HG03196 (cell line): ENCODE measurements at regions not wholly inside any gene's neighbourhood (a gene's known extent, or its start where the extent isn't known, plus 50 kb on each side); places are given as distances from the start of the nearest gene placed in this dataset.
"Not testable (repeated sequence)": the region's sequence is repeated elsewhere in the genome, so short reads cannot be mapped to it uniquely, and the experiment has no call there.

Experiments used
- ATAC-seq: cut with Tn5 transposase; IDR thresholded peaks from one replicate; pipeline ENCODE4 v1.9.1; 2021; ENCODE audit not compliant: unreplicated experiment

DNA sequence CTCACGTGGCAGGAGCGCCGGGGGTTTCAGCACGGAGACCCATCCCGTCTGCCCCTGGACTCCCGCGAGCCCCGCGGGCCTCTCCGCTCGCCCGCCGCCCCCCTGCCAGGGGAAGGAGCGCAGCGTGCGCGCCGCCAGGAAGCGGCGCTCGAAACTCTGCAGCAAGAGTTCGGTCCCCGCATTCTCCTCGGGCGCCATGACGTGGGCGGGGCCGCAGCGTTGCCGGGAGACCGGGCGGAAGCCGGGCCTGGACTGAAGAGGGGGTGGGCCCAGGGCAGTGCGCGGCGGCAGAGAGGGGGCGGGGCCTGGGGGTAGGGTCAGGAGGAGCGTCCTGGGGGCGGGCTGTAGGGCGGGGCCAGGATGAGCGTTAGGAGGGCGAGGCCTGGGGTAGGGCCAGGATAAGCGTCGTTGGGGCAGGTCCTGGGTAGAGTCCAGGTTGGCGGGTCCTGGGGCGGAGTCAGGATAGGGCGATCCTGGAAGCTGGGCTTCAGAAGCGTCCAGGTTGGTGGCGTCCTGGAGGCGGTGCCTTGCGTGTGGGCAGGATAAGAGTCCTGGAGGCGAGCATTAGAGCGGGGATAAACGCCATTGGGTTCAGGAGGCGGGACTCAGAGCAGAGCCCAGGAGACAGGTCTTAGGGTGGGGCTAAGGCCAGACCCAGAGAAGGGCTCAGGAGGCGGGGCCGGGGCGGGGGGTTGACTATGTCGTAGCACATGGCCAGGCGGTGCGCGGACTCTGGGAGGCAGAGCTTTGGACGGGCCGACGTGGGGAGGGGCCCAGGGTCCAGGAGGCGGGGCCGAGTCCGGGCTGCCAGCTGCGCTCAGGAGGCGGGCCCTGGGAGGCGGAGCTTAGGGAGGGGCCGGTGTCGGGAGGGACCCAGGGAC is 229.0 kb upstream of the FRG2C start:
- peak; percentile 100 for ATAC-seq

DNA sequence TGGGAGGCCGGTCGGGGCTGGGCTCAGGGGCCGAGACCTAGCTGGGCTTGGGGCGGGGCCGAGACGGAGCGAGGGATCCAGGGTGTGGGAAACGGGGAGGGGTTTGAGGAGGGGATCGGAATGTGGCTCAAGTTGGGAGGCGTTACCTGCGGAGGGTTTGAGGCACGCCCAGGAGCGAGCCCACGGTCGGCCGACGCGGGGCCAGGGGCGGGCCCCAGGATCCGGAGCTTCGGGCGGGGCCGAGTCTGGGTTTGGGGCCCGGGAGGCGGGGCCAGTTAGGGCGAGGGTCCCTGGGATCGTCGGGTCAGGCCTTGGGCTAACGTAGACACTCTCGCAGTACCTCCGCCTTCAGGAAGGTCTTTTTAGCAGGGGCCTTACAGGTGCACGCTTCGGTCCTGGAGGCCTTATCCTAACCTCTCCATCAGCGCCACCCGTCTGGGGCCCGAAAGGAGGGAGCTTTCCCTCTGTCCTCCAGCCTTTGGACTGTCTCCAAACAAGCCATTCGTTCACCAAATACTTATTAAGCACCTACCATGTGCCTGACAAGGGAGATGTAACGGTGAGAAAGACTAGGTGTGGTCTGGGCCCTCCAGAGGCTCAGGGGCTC is 228.2 kb upstream of the FRG2C start:
- not testable (repeated sequence) for ATAC-seq

DNA sequence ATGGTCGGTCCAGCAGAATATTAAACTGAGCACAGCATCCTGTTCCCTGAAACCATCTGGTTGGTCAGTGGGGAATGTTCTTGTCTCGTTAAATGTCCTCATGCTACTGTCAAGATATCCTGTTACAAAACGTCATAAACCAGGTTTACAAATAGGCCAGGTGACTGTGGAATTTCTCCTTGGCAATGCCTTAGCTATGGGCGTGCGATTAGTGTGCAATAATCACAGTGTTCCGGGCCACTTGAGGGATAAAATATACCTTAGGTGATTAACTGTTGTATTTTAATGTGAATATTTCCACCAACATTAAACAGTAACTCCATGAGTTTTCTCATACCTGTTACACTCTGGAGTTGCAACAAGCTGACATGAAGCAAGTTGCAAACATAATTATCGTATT is 223.1 kb upstream of the FRG2C start:
- not testable (repeated sequence) for ATAC-seq

DNA sequence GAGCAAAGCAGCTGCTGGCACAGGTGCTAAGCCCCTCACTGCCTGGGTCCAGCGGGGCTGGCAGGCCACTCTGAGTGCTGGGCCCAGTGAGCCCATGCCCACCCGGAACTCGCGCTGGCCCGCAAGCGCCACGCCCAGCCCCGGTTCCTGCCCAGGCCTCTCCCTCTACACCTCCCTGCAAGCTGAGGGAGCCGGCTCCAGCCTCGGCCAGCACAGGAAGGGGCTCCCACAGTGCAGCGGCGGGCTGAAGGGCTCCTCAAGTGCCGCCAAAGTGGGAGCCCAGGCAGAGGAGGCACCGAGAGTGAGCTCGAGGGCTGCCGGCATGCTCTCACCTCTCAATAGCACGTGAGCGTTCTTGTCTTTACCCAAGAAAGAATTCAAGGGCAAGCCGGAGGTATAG is 219.5 kb upstream of the FRG2C start:
- ATAC-seq, result not testable (repeated sequence)

DNA sequence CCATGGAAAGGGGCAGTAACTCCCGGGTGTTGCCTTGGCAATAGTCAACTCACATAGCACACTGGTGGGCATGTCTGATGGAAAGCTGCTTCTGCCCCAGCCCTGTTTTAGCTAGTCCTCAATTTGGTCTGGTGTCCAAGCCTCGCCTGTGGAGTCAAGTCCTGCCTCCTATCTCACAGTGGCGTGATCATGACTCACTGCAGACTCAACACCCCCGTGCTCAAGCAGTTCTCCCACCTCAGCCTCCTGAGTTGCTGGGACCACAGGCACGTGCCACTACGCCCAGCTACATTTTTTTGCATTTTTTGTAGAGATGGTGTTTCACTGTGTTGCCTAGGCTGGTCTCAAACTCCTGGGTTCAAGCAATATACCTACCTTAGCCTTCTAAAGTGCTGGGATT is 218.9 kb upstream of the FRG2C start:
- not testable (repeated sequence) for ATAC-seq

DNA sequence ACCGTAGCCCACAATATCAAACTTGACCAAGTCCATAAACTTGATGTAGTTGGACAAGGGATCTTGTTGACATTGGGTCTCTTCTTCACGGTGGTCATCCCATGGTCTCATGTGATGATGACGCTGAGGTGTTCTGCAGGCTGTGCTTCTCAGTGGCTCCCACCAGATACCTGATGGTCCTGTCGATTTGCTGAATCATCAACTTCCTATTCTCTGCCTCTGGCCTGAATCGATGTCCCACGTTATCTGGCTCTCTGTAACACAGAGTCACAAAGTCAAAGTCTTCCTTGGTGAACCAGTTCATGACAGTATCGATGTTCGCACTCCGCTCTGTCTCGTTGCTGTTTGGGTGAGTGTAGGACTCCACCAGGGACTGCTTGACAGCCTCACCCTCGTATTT is 217.2 kb upstream of the FRG2C start:
- ATAC-seq, result not testable (repeated sequence)

DNA sequence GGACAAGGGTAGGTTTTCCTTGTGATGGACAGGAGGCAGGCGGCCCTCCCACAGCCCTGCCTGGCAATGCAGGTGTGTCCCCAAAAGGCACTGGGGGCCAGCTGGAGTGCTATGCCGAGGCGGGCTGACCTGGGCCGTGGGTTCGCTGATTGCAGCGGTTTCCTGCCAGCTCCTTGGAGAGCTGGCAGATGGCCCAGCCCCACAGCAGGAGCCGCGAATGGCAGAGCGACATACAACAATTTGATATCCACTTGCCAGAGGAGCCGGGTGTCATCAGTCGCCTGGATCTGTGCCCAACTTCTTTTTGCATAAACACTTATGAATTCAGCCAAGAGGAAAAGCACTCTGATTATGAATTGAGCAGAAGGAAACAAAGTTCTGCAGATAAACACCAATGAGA is 210.8 kb upstream of the FRG2C start:
- not testable (repeated sequence) for ATAC-seq

DNA sequence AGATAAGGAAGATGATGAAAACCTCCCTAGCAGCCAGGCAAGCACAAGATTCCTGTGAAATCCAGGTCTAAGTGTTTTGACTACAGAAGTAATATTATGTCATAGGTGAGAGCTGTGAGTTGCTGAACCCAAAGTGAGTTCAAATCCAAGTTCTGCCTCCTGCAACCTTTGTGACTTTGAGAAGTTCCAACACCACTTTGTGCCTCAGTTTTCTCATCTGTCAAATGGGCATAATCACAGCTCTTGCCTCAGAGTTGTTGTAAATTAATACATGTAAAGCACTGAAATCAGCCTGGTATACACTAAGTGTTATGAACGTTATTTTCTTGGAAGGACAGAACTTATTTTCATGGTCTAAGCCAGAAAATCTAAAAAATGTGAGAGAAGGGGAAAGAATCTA is 210.3 kb upstream of the FRG2C start:
- not testable (repeated sequence) for ATAC-seq

DNA sequence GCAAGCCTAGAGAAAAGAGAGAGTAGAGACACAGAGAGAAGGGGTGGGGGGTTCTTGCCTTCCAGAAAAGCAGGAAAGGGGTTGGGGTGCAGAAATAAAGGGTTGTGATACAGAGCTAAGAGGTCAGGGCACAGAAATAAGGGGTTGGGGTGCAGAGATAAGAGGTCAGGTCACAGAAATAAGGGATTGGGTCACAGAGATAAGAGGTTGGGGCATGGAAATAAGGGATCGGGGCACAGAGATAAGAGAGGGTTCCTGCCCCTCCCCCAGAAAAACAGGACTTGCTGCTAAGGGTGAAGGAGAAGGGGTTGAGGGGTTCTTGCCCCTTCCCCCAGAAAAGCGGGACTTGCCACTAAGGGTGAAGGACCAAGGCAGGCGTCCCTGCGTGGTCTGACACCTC is 189.6 kb upstream of the FRG2C start:
- not testable (repeated sequence) for ATAC-seq

DNA sequence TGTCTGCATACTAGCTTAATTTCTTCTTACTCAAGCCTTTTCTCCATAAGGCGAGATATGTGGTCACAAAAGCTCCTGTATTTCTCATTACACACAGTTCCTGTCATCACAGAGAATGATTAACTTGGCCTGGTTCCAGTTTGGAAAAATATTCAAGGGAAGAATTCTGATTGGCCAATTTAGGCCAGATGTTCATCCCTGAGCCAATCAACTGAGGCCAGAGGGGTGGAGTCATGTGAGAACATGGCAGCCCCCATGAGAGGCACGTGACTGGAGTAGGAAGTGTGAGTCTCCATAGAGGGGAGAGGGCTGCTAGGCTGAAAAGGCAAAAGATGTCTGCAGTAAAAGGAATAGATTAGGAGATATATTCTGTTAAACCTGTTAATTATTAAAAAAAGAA is 167.5 kb upstream of the FRG2C start:
- not testable (repeated sequence) for ATAC-seq

DNA sequence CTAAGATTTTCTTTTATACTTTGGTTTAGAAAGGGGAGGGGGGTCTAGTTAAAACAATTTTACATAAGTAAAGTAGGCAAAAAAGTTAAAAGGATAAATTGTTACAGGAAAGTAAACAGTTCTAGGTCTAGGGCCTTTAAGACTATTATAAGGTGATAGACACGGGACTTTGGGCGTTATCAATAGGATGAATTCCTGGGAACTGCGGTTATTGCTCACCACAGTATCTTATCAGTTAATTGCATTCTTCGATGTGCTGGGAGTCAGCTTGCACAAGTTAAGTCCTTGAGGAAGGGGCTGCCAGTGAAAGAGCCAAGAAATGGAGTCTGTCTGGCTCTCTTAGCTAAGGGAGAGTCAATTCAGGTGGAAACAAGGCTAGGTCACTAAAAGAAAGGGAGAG is 163.8 kb upstream of the FRG2C start:
- ATAC-seq, result not testable (repeated sequence)

DNA sequence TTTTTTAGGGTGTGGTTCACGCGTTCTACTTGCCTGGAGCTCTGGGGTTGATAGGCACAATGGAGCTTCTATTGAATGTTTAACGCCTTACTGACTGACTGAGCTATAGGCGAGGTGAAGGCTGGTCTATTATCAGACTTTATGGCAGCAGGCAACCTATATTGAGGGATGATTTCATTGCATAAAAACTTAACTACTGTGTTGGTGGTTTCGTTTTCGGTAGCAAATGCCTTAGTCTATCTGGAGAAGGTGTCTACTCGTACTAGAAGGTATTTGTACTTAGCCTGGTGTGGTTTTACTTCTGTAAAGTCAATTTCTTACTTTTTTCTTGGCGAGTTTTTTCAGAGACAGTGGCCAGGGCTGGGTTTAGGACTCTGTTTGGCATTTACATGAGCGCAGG is 162.0 kb upstream of the FRG2C start:
- ATAC-seq, result not testable (repeated sequence)

DNA sequence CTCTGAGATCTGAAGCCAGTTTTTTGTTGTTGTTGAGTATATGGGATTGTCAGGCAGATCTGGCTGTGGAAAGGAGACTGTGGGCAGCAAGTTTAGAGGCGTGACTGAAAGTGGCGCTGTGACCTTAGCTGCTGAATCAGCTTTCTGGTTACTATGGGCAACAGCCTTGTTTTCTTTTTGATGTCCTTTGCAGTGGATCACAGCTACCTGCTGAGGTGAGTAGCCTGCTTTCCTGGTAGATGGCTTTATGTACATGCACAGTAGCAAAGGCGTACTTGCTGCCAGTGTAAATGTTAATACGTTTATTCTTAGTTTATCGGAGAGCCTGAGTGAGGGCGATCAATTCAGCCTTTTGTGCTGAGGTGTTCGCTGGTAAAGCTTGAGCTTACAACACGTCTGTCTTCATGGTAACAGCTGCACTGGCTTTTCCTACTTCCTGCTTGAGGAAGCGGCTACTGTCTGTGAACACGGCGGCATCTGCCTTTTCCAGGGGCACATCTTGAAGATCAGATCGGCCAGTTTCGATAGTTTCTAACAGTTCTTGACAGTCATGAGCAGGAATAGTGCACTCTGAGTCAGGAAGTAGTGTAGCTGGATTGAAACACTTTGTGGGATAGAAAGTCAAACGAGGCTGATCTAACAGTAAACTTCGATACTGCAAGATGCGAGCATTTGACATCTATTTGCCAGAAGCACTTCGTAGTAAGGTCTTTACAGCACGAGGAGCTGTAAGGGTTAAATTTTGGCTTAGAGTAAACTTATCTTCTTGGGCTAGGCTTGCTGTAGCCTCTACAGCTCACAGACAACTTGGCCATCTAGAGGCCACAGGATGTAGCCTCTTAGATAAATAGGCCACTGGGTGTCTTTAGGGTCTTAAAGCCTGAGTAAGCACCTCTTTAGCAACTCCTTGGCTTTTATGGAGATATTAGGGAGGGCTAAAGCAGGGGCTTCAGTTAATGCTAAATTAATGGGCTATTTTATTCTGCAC is 161.1 kb upstream of the FRG2C start:
- not testable (repeated sequence) for ATAC-seq

DNA sequence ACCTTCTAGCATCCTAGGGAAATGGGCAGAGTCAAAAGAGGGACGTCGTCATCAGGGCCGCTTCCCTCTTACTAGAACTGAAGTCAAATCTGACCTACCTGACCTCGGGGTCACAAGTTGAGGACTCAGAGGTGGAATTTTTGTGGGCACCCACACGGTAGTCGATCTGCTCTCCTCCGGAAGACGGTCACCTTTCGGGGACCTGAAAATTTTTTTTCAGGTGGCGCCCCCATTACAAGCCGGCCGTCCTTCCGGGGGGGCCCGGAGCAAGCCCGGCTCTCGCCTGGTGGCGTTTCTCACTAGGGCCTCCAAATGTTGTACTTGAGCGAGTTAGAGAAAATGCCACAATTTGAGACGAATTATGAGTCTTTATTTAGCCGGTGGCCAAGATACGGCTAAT is 157.5 kb upstream of the FRG2C start:
- no peak for ATAC-seq

DNA sequence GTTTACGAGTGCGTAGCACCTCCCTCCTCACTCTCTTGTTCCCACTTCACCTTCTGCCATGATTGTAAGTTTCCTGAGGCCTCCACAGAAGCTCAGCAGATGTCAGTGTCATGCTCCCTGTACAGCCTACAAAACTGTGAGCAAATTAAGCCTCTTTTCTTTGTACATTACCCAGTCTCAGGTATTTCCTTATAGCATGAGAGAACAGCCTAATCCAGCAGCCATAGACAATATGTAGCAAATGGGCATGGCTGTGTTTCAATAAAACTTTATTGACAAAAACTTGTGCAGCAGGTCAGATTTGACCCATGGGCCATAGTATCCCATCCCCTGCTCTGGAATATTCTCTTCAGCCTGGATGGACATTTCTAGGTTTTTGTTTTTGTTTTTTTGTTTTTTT is 156.2 kb upstream of the FRG2C start:
- ATAC-seq, result not testable (repeated sequence)

DNA sequence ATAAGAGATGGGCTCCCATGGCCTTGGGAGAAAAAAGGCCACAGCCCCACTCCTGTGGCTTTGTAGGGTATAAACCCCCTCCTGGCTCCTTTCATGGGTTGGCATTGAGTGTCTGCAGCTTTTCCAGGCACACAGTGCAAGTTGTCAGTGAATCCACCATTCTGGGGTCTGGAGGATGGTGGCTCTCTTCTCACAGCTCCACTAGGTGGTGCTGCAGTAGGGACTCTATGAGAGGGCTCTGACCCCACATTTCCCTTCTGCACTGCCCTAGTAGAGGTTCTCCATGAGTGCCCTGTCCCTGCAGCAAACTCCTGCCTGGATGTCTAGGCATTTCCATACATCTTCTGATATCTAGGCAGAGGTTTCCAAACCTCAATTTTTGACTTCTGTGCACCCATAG is 136.5 kb upstream of the FRG2C start:
- not testable (repeated sequence) for ATAC-seq

DNA sequence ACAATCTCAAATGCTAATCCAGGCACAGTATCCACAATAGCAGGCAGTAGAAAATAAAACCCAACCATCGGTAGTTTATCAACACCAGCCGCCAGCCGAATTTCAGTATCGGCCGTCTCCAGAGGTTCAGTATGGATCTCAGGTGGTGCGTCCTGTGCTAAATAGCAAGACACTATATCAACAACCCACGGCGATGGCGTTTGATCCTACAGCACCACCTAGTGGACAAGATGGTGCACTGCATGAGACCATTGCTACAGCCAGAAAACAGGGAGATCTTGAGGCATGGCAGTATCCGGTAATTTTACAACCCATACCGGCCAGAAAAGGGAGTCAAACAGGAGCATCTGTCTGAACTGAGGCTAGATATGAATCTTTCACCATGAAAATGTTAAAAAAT is 112.0 kb upstream of the FRG2C start:
- ATAC-seq, result not testable (repeated sequence)

DNA sequence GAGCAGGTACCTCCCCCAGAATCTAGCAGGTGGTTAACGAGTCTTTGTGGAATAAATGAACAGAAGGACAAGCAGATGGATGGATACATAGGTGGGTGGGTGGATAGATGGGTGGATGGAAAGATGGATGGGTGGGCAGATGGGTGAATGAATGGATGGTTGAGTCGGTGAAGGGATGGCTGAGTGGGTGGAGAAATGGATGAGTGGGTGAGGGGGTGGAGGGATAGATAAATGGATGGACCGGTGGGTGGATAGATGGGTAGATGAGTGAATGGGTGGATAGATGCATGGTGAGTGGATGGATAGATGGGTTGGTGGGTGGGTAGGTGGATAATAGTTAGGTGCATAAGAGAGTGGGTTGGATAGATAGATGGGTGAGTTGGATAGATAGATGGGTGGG is 99.7 kb upstream of the FRG2C start:
- ATAC-seq, result not testable (repeated sequence)

DNA sequence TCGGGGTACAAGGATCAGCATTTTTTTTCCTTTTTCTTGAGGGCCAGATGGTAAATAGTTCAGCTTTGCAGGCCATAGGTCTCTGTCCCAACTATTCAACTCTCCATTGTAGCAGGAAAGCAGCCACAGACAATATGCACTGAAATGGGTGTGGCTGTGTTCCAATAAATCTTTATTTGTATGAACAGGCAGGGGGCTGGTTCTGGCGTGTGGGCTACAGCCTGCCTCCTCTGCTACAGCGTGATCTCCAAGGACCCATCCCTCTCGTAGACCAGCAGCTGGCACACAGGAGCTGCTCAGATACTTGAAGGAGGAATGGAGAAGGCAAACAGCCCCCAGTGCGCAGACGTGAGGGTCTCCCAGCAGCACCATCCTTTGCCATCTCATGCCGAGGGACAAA is 91.8 kb upstream of the FRG2C start:
- ATAC-seq, result not testable (repeated sequence)

DNA sequence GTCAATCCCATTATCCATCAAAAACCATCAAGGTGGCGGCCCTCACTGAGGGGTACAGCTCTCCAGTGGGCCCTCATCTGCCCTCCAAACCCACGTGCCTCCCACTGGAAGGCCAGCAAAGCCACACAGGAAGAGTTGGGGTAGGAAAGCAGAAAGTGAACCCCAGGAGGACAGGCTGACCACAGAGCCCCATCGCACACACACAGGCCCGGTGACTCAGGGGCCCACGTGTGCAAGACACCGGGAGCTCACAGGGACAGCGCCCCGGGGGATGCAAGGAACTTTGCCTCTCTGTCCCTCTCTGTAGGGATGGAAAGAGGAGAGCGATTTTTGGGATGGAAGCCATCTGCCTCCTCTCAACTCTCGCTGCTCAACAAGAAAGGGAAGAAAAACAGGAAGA is 85.0 kb upstream of the FRG2C start:
- ATAC-seq, result not testable (repeated sequence)

DNA sequence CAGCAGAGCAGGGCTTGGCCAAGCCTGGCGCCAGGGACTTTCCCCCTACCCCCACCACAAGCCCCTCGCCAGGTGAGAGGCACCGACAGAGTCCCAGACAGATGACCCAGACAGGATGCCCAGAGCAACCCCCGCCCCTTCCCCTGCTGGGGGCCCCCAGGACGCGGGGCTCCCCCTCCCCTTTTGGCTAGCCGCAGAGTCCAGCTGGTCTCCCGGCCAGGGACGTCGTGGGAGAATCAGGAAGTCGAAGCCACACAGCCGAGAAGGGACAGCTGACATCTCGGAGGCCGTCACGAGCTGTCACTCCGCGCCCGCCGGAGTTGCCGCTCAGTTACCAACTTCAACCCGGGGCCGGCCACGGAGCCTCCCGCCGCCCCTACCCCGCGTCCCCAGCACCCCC is 84.6 kb upstream of the FRG2C start:
- ATAC-seq, result not testable (repeated sequence)
